HepG2 (cell line): ENCODE measurements at regions not wholly inside any gene's neighbourhood (a gene's known extent, or its start where the extent isn't known, plus 50 kb on each side); places are given as distances from the start of the nearest gene placed in this dataset.
A peak's percentile ranks its signal among the peaks of the same experiment; 100 is the strongest.

Source experiments
- ATF3 ChIP-seq: sonication (generic); formaldehyde crosslinking; IDR thresholded peaks from 2 replicates; pipeline ENCODE4 v1.4.0; 2020; ENCODE audit warnings: missing genetic modification reagents
- ATF6 ChIP-seq: sonication (generic); formaldehyde crosslinking; conservative IDR thresholded peaks from 2 replicates; pipeline ENCODE4 v1.4.0; 2020; ENCODE audit warnings: missing genetic modification reagents
- CC2D1A ChIP-seq: sonication (generic); formaldehyde crosslinking; IDR thresholded peaks from 2 replicates; pipeline ENCODE4 v1.8.1; 2023; ENCODE audit warnings: mild to moderate bottlenecking, missing genetic modification reagents
- ESRRA ChIP-seq: sonication (generic); formaldehyde crosslinking; IDR thresholded peaks from 2 replicates; pipeline ENCODE4 v1.5.1; 2020; ENCODE audit warnings: mild to moderate bottlenecking, low read depth, missing genetic modification reagents
- FOXC1 ChIP-seq: sonication (generic); formaldehyde crosslinking; IDR thresholded peaks from 2 replicates; pipeline ENCODE4 v1.8.0; 2022; ENCODE audit warnings: mild to moderate bottlenecking, missing genetic modification reagents, borderline replicate concordance
- KDM2A ChIP-seq: sonication (generic); formaldehyde crosslinking; IDR thresholded peaks from 2 replicates; pipeline ENCODE4 v1.4.0; 2020; ENCODE audit warnings: low read depth, missing genetic modification reagents, borderline replicate concordance
- KLF12 ChIP-seq: sonication (generic); formaldehyde crosslinking; IDR thresholded peaks from 2 replicates; pipeline ENCODE4 v1.4.0; 2020; ENCODE audit warnings: missing genetic modification reagents, borderline replicate concordance
- MAF1 ChIP-seq: sonication (generic); formaldehyde crosslinking; IDR thresholded peaks from 2 replicates; pipeline ENCODE4 v1.5.0; 2020; ENCODE audit warnings: missing genetic modification reagents, borderline replicate concordance
- MED13 ChIP-seq: sonication (generic); formaldehyde crosslinking; IDR thresholded peaks from 2 replicates; pipeline ENCODE4 v1.5.0; 2020; ENCODE audit warnings: missing genetic modification reagents
- NFYB ChIP-seq: sonication (generic); formaldehyde crosslinking; IDR thresholded peaks from 2 replicates; pipeline ENCODE4 v1.4.0; 2020; ENCODE audit warnings: missing genetic modification reagents
- ONECUT2 ChIP-seq: sonication (generic); formaldehyde crosslinking; IDR thresholded peaks from 2 replicates; pipeline ENCODE4 v1.4.0; 2020; ENCODE audit warnings: missing genetic modification reagents
- PHF20 ChIP-seq: sonication (generic); formaldehyde crosslinking; IDR thresholded peaks from 2 replicates; pipeline ENCODE4 v1.5.0; 2020; ENCODE audit warnings: mild to moderate bottlenecking, missing genetic modification reagents
- RCOR2 ChIP-seq: IDR thresholded peaks from 2 replicates; pipeline ENCODE4 v1.6.1; 2016; ENCODE audit warnings: missing biosample characterization, missing genetic modification reagents
- REXO4 ChIP-seq: sonication (generic); formaldehyde crosslinking; IDR thresholded peaks from 2 replicates; pipeline ENCODE4 v1.8.0; 2022; ENCODE audit warnings: missing genetic modification reagents, mild to moderate bottlenecking, borderline replicate concordance
- RFXAP ChIP-seq: sonication (generic); formaldehyde crosslinking; IDR thresholded peaks from 2 replicates; pipeline ENCODE4 v1.4.0; 2020; ENCODE audit warnings: missing genetic modification reagents, borderline replicate concordance
- SMAD1 ChIP-seq: sonication (generic); formaldehyde crosslinking; IDR thresholded peaks from 2 replicates; pipeline ENCODE4 v1.4.0; 2020; ENCODE audit warnings: missing genetic modification reagents, low read depth, mild to moderate bottlenecking, borderline replicate concordance
- SRSF9 ChIP-seq: fragments of 200-400 bp; formaldehyde crosslinking; IDR thresholded peaks from 2 replicates; pipeline ENCODE4 v1.6.1; 2018; ENCODE audit warnings: borderline replicate concordance, mild to moderate bottlenecking, low read depth, low read length; ENCODE audit not compliant: insufficient read depth, poor library complexity, severe bottlenecking
- ZEB1 ChIP-seq: IDR thresholded peaks from 2 replicates; pipeline ENCODE4 v1.6.1; 2012; ENCODE audit warnings: mild to moderate bottlenecking, low read depth, inconsistent platforms; ENCODE audit not compliant: insufficient replicate concordance
- ZNF160 ChIP-seq: sonication (generic); formaldehyde crosslinking; IDR thresholded peaks from 2 replicates; pipeline ENCODE4 v1.8.0; 2022; ENCODE audit warnings: mild to moderate bottlenecking, inconsistent platforms, missing genetic modification reagents
- ZNF557 ChIP-seq: sonication (generic); formaldehyde crosslinking; IDR thresholded peaks from 2 replicates; pipeline ENCODE4 v1.4.0; 2020; ENCODE audit warnings: missing genetic modification reagents
- ZNF850 ChIP-seq: sonication (generic); formaldehyde crosslinking; conservative IDR thresholded peaks from 2 replicates; pipeline ENCODE4 v1.9.0; 2021; ENCODE audit warnings: mild to moderate bottlenecking, missing genetic modification reagents
- ZSCAN31 ChIP-seq: sonication (generic); formaldehyde crosslinking; IDR thresholded peaks from 2 replicates; pipeline ENCODE4 v1.5.0; 2020; ENCODE audit warnings: low read depth, mild to moderate bottlenecking, missing genetic modification reagents

- peak; percentile 77 for TF ChIP-seq ZEB1
- no peak for TF ChIP-seq FOXC1 (CRISPR knock-in tag)
- TF ChIP-seq SRSF9 = no peak
- peak; percentile 51 for TF ChIP-seq NFYB (CRISPR knock-in tag)
- TF ChIP-seq SMAD1 (CRISPR knock-in tag) = peak; percentile 44; the same call in 1 of the 2 replicates
- no peak for TF ChIP-seq ONECUT2 (CRISPR knock-in tag)
- TF ChIP-seq REXO4 (CRISPR knock-in tag) = no peak
- TF ChIP-seq PHF20 (CRISPR knock-in tag) = no peak
- TF ChIP-seq ZNF160 = no peak; the same call in 1 of the 2 replicates
- TF ChIP-seq ZNF850 (CRISPR knock-in tag) = no peak
- peak; percentile 96; the same call in 1 of the 2 replicates for TF ChIP-seq MED13
- TF ChIP-seq ZSCAN31 (CRISPR knock-in tag) = peak; percentile 95
- TF ChIP-seq ESRRA (CRISPR knock-in tag) = peak; percentile 88
- peak; percentile 84 for TF ChIP-seq RFXAP (CRISPR knock-in tag)
- TF ChIP-seq RCOR2 = peak; percentile 92
- TF ChIP-seq MAF1 (CRISPR knock-in tag) = peak; percentile 65; the same call in 1 of the 2 replicates
- no peak for TF ChIP-seq ATF6
- peak; percentile 69 for TF ChIP-seq ATF3 (CRISPR knock-in tag)
- peak; percentile 83 for TF ChIP-seq KDM2A (CRISPR knock-in tag)
- no peak for TF ChIP-seq CC2D1A (CRISPR knock-in tag)
- 0 out of 2 replicates have a peak, but pooled peaks have one; percentile 61 for TF ChIP-seq KLF12 (CRISPR knock-in tag)
- TF ChIP-seq ZNF557 (CRISPR knock-in tag) = 0 out of 2 replicates have a peak, but pooled peaks have one; percentile 60
Measured at GRCh38 chr12:114799574-114800487, 115.9 kb upstream of the TBX3 start (continued).
